Lower lobe of right lung (tissue), 2 donors: ENCODE measurements at regions not wholly inside any gene's neighbourhood (a gene's known extent, or its start where the extent isn't known, plus 50 kb on each side); places are given as distances from the start of the nearest gene placed in this dataset.

ENCODE experiments used
- ATAC-seq, 2 donors: fragments of 200-7000 bp; cut with Tn5 transposase; one replicate each; pipeline ENCODE4 v1.9.1; 2020 to 2022; ENCODE audit warnings: mild to moderate bottlenecking in 2 of 2, moderate library complexity in 2 of 2
- DNase-seq: peaks from one replicate; pipeline ENCODE4 v3.0.0-alpha.2; 2020
- H3K27ac ChIP-seq: fragments of 200-600 bp; one replicate; pipeline ENCODE4 v1.8.0; 2022
- H3K27me3 ChIP-seq: fragments of 200-600 bp; one replicate; pipeline ENCODE4 v1.8.0; 2022; ENCODE audit warnings: low read depth
- H3K36me3 ChIP-seq: fragments of 200-600 bp; one replicate; pipeline ENCODE4 v1.8.0; 2022; ENCODE audit warnings: mild to moderate bottlenecking
- H3K4me1 ChIP-seq: fragments of 200-600 bp; one replicate; pipeline ENCODE4 v1.8.0; 2022
- H3K4me3 ChIP-seq: fragments of 200-600 bp; one replicate; pipeline ENCODE4 v1.8.0; 2022; ENCODE audit warnings: mild to moderate bottlenecking
- H3K9me3 ChIP-seq: fragments of 200-600 bp; one replicate; pipeline ENCODE4 v1.8.0; 2022
- CTCF ChIP-seq: fragments of 200-600 bp; IDR thresholded peaks from one replicate; pipeline ENCODE4 v1.8.0; 2022; ENCODE audit warnings: antibody characterized with exemption, mild to moderate bottlenecking
- intact Hi-C: fragments of 100-400 bp; cut with DNase I; formaldehyde crosslinking; loops from one replicate; pipeline ENCODE4 v1.11.0; 2022
- donor health status: DM: no; HTN: yes; CAD: no; lungs with severe emphysema.

- no peak for TF ChIP-seq CTCF
- Histone ChIP-seq H3K27ac (no peak overlapping the region), H3K4me1 (no peaks in the 10 kb centered on the region), H3K36me3 (no peaks in the 10 kb centered on the region), H3K27me3 (peaks cover 3% of the 10 kb centered on the region), H3K4me3 (no peak overlapping the region), H3K9me3 (no peaks in the 10 kb centered on the region)
- DNase-seq (no peak), ATAC-seq (no peak)
- intact Hi-C loops = no loop called here
Measured at GRCh38 chr11:116144387-116144958, 628.3 kb downstream of the BUD13 start.

GRCh38 chr11:116138280-116138679 lies 634.1 kb upstream of the CADM1 start:
- Histone ChIP-seq H3K36me3 (no peaks in the 10 kb centered on the region), H3K9me3 (no peaks in the 10 kb centered on the region), H3K4me3 (no peak overlapping the region), H3K27ac (no peak overlapping the region), H3K27me3 (peaks cover 3% of the 10 kb centered on the region), H3K4me1 (no peaks in the 10 kb centered on the region)
- intact Hi-C loops = no loop called here
- no peak for TF ChIP-seq CTCF
- DNase-seq (no peak), ATAC-seq (no peak)

- Histone ChIP-seq H3K27me3 (peaks cover 2% of the 10 kb centered on the region), H3K9me3 (no peaks in the 10 kb centered on the region), H3K27ac (no peak overlapping the region), H3K4me1 (no peaks in the 10 kb centered on the region), H3K4me3 (no peak overlapping the region), H3K36me3 (no peaks in the 10 kb centered on the region)
- intact Hi-C loops = no loop called here
- no peak for DNase-seq
- TF ChIP-seq CTCF = no peak
- no peak for ATAC-seq
Measured at GRCh38 chr11:116137753-116138152, 633.5 kb upstream of the CADM1 start.

- DNase-seq (no peak), ATAC-seq (no peak)
- H3K36me3 ChIP-seq = no peaks in the 10 kb centered on the region
- intact Hi-C loops = no loop called here
- H3K4me1 ChIP-seq = no peaks in the 10 kb centered on the region
- H3K27ac ChIP-seq = no peak overlapping the region
- H3K27me3 ChIP-seq = no peaks in the 10 kb centered on the region
- no peak overlapping the region for H3K4me3 ChIP-seq
- H3K9me3 ChIP-seq = no peaks in the 10 kb centered on the region
- TF ChIP-seq CTCF = no peak
Measured at GRCh38 chr11:116136987-116137674, 632.9 kb upstream of the CADM1 start.

- H3K4me1 ChIP-seq = no peaks in the 10 kb centered on the region
- no peak for TF ChIP-seq CTCF
- intact Hi-C loops = no loop called here
- no peaks in the 10 kb centered on the region for H3K9me3 ChIP-seq
- no peak for DNase-seq
- no peaks in the 10 kb centered on the region for H3K27me3 ChIP-seq
- H3K36me3 ChIP-seq = no peaks in the 10 kb centered on the region
- no peak overlapping the region for H3K4me3 ChIP-seq
- H3K27ac ChIP-seq = no peak overlapping the region
- no peak for ATAC-seq
Measured at GRCh38 chr11:116135891-116136290, 631.7 kb upstream of the CADM1 start.
